ENCODE measurements at regions not wholly inside any gene's neighbourhood (a gene's known extent, or its start where the extent isn't known, plus 50 kb on each side); places are given as distances from the start of the nearest gene placed in this dataset.
"Not testable (repeated sequence)": the region's sequence is repeated elsewhere in the genome, so short reads cannot be mapped to it uniquely, and the experiment has no call there.

DNA sequence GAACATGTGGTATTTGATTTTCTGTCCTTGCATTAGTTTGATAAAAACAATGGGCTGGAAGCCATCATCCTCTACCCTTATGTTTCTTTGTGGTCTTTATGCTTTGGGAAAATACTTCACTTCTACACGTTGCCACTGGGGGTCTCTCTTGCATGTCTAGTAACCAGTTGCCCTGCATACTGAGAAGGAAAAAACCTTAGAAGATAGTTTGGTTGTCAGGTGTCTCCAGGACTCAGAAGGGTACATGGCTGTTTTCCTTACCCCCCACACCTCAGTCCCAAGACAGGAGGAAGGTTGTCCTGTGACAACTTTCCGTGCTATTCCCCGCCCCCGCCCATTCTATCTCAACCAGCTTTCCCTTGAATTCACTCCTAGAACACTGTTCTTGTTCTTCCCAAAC is 62.1 kb upstream of the LANCL3 start:
- ChIA-PET POLR2A (no interaction called here), CTCF (interaction anchor here (1.4 kb wide), 1 partner anchor 16 kb away, joined by 3 read pairs; no protein-coding TSS in a partner anchor)
- DNase-seq (ENCODE audit: extremely low spot score) = no peak
- TF ChIP-seq, protein P1, sequence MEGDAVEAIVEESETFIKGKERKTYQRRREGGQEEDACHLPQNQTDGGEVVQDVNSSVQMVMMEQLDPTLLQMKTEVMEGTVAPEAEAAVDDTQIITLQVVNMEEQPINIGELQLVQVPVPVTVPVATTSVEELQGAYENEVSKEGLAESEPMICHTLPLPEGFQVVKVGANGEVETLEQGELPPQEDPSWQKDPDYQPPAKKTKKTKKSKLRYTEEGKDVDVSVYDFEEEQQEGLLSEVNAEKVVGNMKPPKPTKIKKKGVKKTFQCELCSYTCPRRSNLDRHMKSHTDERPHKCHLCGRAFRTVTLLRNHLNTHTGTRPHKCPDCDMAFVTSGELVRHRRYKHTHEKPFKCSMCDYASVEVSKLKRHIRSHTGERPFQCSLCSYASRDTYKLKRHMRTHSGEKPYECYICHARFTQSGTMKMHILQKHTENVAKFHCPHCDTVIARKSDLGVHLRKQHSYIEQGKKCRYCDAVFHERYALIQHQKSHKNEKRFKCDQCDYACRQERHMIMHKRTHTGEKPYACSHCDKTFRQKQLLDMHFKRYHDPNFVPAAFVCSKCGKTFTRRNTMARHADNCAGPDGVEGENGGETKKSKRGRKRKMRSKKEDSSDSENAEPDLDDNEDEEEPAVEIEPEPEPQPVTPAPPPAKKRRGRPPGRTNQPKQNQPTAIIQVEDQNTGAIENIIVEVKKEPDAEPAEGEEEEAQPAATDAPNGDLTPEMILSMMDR (IDR thresholded peaks at IDR 0.05; ENCODE audit: control extremely low read depth, extremely low read depth, low read depth, missing control alignments) = peak; percentile 14

DNA sequence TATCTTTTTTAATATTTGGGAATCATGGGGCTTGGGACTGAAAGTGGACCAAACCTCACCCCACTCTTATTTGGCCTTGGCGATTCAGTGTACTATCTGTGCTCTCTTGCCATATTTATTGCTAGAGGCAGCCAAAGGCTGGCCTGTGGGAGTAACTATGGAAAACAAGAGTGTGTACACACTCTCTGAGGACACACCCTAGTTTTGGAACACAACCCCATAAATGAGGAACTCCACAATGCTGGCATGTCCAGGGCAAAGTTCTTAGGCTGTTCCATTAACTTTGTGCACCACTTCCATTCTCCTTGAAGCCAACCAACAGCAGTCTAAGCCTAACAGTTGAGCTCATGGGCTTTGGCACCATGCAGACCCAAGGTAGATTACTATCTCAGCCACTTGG is 54.9 kb upstream of the LANCL3 start:
- POLR2A ChIA-PET; CTCF ChIA-PET; DNase-seq (ENCODE audit: extremely low spot score): not testable (repeated sequence)

DNA sequence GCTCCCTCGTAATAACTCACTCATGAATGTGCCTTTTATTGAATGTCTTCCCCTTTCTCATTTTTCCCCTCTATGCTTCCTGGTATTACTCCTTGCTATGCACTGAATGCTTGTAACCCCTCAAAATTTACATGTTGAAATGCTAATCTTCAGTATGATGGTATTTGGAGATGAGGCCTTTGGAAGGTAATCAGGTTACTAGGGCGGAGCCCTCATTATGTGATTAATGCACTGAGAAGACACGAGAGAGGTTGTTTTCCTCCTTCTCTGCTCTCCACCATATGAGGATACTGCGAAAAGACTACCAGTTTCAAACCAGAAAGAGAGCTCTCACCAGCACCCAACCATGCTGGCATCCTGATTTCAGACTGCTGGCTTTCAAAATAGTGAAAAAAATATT is 52.2 kb upstream of the LANCL3 start:
- POLR2A ChIA-PET; CTCF ChIA-PET; DNase-seq (ENCODE audit: extremely low spot score): not testable (repeated sequence)

DNA sequence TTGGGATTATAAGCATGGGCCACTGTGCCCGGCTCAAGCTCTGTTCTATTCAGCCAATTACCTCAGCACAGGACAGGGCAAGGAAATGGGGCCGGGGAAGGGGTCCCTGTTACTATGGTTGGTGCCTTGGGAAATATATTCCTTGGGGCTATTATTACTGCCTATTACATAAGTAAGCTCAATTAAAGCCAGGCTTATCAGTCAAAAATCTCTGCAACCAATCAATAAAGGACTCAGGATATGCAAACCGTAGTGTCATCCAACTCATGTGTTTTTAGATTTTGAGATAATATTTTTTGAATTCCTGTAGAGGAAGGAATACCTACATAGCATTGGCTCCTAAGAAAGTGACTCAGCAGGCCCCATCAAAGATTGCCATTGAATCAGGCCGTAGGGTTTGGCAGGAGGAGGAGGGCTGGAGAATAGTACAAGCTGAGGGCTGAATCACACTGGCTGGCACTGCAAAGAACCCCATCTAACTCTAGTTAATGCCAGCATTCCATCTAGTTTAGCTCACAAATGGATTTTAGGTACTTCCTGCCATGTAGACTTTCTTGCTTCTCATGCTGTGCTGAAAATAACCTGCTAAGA is 50.5 kb upstream of the LANCL3 start:
- CTCF ChIA-PET = interaction anchor here (1.1 kb wide), 1 partner anchor 10 kb away, joined by 3 read pairs; no protein-coding TSS in a partner anchor
- DNase-seq (ENCODE audit: extremely low spot score); POLR2A ChIA-PET: not testable (repeated sequence)
